HG03442 (cell line): ENCODE measurements at regions not wholly inside any gene's neighbourhood (a gene's known extent, or its start where the extent isn't known, plus 50 kb on each side); places are given as distances from the start of the nearest gene placed in this dataset.
"Not testable (repeated sequence)": the region's sequence is repeated elsewhere in the genome, so short reads cannot be mapped to it uniquely, and the experiment has no call there.

ENCODE experiments used
- ATAC-seq: cut with Tn5 transposase; IDR thresholded peaks from one replicate; pipeline ENCODE4 v1.9.1; 2021; ENCODE audit warnings: mild to moderate bottlenecking, moderate library complexity; ENCODE audit not compliant: unreplicated experiment

- ATAC-seq = no peak
These were observed 516.7 kb downstream of the KCNT2 start for GRCh38 chr1:196091397-196092135.

GRCh38 chr1:196090226-196090625 lies 518.0 kb downstream of the KCNT2 start:
- no peak for ATAC-seq

GRCh38 chr1:196088541-196088940 lies 519.7 kb downstream of the KCNT2 start:
- no peak for ATAC-seq

GRCh38 chr1:196078691-196079090 lies 529.5 kb downstream of the KCNT2 start:
- no peak for ATAC-seq

- ATAC-seq = no peak
These were observed 532.6 kb downstream of the KCNT2 start for GRCh38 chr1:196075621-196076020.

GRCh38 chr1:196074182-196074581 lies 534.1 kb downstream of the KCNT2 start:
- no peak for ATAC-seq

- ATAC-seq = no peak
These were observed 536.8 kb downstream of the KCNT2 start for GRCh38 chr1:196071447-196071846.

- no peak for ATAC-seq
These were observed 537.3 kb downstream of the KCNT2 start for GRCh38 chr1:196070940-196071339.

- no peak for ATAC-seq
These were observed 544.3 kb downstream of the KCNT2 start for GRCh38 chr1:196063952-196064351.

- no peak for ATAC-seq
These were observed 544.9 kb downstream of the KCNT2 start for GRCh38 chr1:196063294-196063693.

- no peak for ATAC-seq
These were observed 547.7 kb downstream of the KCNT2 start for GRCh38 chr1:196060539-196060938.

- no peak for ATAC-seq
These were observed 549.0 kb downstream of the KCNT2 start for GRCh38 chr1:196059210-196059609.

- no peak for ATAC-seq
These were observed 551.3 kb downstream of the KCNT2 start for GRCh38 chr1:196056966-196057365.

- ATAC-seq = no peak
These were observed 558.8 kb downstream of the KCNT2 start for GRCh38 chr1:196049407-196049806.

- ATAC-seq = no peak
These were observed 565.0 kb downstream of the KCNT2 start for GRCh38 chr1:196043268-196043667.

- ATAC-seq = no peak
These were observed 574.0 kb downstream of the KCNT2 start for GRCh38 chr1:196034080-196034706.

GRCh38 chr1:196031387-196031786 lies 576.9 kb downstream of the KCNT2 start:
- not testable (repeated sequence) for ATAC-seq

GRCh38 chr1:196030455-196030854 lies 577.8 kb downstream of the KCNT2 start:
- ATAC-seq = no peak

- ATAC-seq = no peak
These were observed 578.8 kb downstream of the KCNT2 start for GRCh38 chr1:196029410-196029809.

GRCh38 chr1:196027127-196027526 lies 581.1 kb downstream of the KCNT2 start:
- ATAC-seq = no peak

- not testable (repeated sequence) for ATAC-seq
These were observed 587.1 kb downstream of the KCNT2 start for GRCh38 chr1:196021174-196021573.

- ATAC-seq = no peak
These were observed 598.9 kb downstream of the KCNT2 start for GRCh38 chr1:196009362-196009761.

GRCh38 chr1:196007763-196008162 lies 600.5 kb downstream of the KCNT2 start:
- ATAC-seq = no peak
